Osteoblast (primary cell): ENCODE measurements at regions not wholly inside any gene's neighbourhood (a gene's known extent, or its start where the extent isn't known, plus 50 kb on each side); places are given as distances from the start of the nearest gene placed in this dataset.

ENCODE experiments used
- DNase-seq: peaks from one replicate; pipeline ENCODE4 v3.0.0; 2011; ENCODE audit warnings: low spot score, mixed read lengths; ENCODE audit not compliant: insufficient read length; ENCODE audit errors: missing footprints
- H2AFZ ChIP-seq: 2 replicates; pipeline ENCODE4 v1.6.0; 2011; ENCODE audit warnings: mild to moderate bottlenecking, low read length
- H3K27ac ChIP-seq: 2 replicates; pipeline ENCODE4 v1.5.1; 2011; ENCODE audit warnings: mild to moderate bottlenecking, low read depth, low read length, moderate library complexity
- H3K27me3 ChIP-seq: 2 replicates; pipeline ENCODE4 v1.6.0; 2012; ENCODE audit warnings: mild to moderate bottlenecking, control low read depth, inconsistent platforms, low read length, moderate library complexity; ENCODE audit not compliant: insufficient read depth
- H3K36me3 ChIP-seq: 2 replicates; pipeline ENCODE4 v1.5.1; 2011; ENCODE audit warnings: mild to moderate bottlenecking, low read length, control low read depth, moderate library complexity; ENCODE audit not compliant: insufficient read depth
- H3K4me1 ChIP-seq: 2 replicates; pipeline ENCODE4 v1.5.1; 2011; ENCODE audit warnings: mild to moderate bottlenecking, low read length, control low read depth, moderate library complexity; ENCODE audit not compliant: insufficient read depth
- H3K4me2 ChIP-seq: 2 replicates; pipeline ENCODE4 v1.6.0; 2011; ENCODE audit warnings: mild to moderate bottlenecking, low read length; ENCODE audit not compliant: insufficient read depth
- H3K4me3 ChIP-seq: fragments of 200-600 bp; sonication (generic); 3 replicates; pipeline ENCODE4 v1.5.1; 2012; ENCODE audit warnings: mild to moderate bottlenecking, low read length, inconsistent platforms; ENCODE audit not compliant: insufficient read depth
- H3K79me2 ChIP-seq: 2 replicates; pipeline ENCODE4 v1.6.0; 2012; ENCODE audit warnings: mild to moderate bottlenecking, low read length, control low read depth, inconsistent platforms; ENCODE audit not compliant: insufficient read depth
- H3K9me3 ChIP-seq: 2 replicates; pipeline ENCODE4 v1.5.1; 2011; ENCODE audit warnings: low read depth, low read length, control low read depth
- H4K20me1 ChIP-seq: 2 replicates; pipeline ENCODE4 v1.6.0; 2012; ENCODE audit warnings: mild to moderate bottlenecking, low read length, control low read depth; ENCODE audit not compliant: insufficient read depth
- TF ChIP-seq, protein P1 (sequence below): IDR thresholded peaks from 2 replicates; pipeline ENCODE4 v1.5.1; 2011; ENCODE audit warnings: mild to moderate bottlenecking, low read depth, low read length, moderate library complexity; ENCODE audit errors: extremely low read depth

DNA sequence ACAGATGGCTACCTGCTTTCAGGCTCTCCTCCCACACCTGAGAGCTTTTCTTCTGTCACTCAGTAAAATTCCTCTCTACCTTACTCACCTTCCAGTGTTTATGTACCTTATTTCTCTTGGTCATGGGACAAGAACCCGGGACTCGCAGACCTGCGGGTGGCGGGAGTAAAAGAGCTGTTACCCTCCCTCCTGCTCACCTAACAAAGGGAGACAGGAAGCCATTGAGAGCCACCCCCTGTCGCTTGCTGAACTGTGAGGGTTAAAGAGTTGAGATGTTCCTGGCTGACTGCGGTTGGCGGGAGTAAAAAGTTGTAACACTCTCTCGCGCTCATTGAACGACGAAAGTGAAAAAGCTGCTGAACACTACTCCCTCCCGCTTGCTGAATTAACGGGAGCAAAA is 1935.1 kb upstream of the FLRT2 start:
- H3K27ac ChIP-seq, result no peak overlapping the region
- H3K79me2 ChIP-seq, result no peaks in the 10 kb centered on the region
- no peaks in the 10 kb centered on the region for H3K9me3 ChIP-seq
- H2AFZ ChIP-seq, result no peak overlapping the region
- H3K4me1 ChIP-seq, result no peaks in the 10 kb centered on the region
- no peak overlapping the region for H3K4me3 ChIP-seq
- no peak for DNase-seq
- TF ChIP-seq, protein P1, sequence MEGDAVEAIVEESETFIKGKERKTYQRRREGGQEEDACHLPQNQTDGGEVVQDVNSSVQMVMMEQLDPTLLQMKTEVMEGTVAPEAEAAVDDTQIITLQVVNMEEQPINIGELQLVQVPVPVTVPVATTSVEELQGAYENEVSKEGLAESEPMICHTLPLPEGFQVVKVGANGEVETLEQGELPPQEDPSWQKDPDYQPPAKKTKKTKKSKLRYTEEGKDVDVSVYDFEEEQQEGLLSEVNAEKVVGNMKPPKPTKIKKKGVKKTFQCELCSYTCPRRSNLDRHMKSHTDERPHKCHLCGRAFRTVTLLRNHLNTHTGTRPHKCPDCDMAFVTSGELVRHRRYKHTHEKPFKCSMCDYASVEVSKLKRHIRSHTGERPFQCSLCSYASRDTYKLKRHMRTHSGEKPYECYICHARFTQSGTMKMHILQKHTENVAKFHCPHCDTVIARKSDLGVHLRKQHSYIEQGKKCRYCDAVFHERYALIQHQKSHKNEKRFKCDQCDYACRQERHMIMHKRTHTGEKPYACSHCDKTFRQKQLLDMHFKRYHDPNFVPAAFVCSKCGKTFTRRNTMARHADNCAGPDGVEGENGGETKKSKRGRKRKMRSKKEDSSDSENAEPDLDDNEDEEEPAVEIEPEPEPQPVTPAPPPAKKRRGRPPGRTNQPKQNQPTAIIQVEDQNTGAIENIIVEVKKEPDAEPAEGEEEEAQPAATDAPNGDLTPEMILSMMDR, result no peak
- H3K4me2 ChIP-seq, result no peak overlapping the region
- H4K20me1 ChIP-seq, result no peaks in the 10 kb centered on the region
- no peaks in the 10 kb centered on the region for H3K36me3 ChIP-seq
- H3K27me3 ChIP-seq, result no peaks in the 10 kb centered on the region

DNA sequence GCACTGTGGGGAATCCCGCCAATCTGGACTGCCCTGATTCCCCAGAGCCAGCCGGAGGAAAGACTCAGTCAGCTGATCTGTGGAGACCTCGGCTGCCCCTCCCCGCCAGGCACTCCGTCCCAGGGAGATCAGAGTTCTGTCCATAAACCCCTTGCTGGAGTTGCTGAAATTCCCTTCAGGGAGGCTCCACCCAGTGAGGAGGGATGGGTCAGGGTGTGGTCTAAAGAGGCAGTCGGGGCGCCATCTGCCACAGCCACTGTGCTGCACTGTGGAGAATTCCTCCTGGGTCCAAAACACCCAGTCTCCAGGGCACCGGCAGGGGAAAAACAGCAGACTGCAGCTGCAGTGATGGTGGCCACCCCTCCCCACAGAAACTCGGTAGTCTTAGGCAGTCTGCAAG is 1922.3 kb upstream of the FLRT2 start:
- Histone ChIP-seq H3K4me3 (no peak overlapping the region), H3K36me3 (no peaks in the 10 kb centered on the region), H3K27me3 (no peaks in the 10 kb centered on the region), H3K4me2 (no peak overlapping the region), H3K4me1 (no peaks in the 10 kb centered on the region), H3K79me2 (no peaks in the 10 kb centered on the region), H3K9me3 (no peaks in the 10 kb centered on the region), H4K20me1 (no peaks in the 10 kb centered on the region), H2AFZ (no peak overlapping the region), H3K27ac (no peak overlapping the region)
- TF ChIP-seq, protein P1, result no peak
- DNase-seq, result no peak

DNA sequence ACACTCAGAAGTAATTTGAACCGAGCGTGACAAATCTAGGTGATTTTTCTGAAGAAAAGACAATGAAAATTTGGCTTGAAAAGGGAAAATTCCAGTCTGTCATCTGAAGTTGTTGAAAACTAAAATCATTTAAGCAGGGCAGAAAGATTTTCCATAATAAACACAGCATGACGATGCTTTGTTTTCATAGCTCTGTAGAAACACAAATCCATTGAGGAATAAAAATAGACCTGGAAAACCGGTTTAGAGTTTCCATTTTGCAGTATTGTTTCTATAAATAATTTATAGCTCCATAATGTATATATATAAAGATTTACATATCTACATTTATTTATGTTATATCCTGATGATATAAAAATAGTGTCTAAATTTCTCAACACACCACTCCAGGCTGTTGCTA is 1918.5 kb upstream of the FLRT2 start:
- H4K20me1 ChIP-seq, result no peaks in the 10 kb centered on the region
- TF ChIP-seq, protein P1, result no peak
- no peaks in the 10 kb centered on the region for H3K27me3 ChIP-seq
- DNase-seq, result no peak
- H3K4me3 ChIP-seq, result no peak overlapping the region
- H2AFZ ChIP-seq, result no peak overlapping the region
- H3K9me3 ChIP-seq, result no peaks in the 10 kb centered on the region
- no peak overlapping the region for H3K4me2 ChIP-seq
- no peaks in the 10 kb centered on the region for H3K4me1 ChIP-seq
- no peaks in the 10 kb centered on the region for H3K36me3 ChIP-seq
- no peaks in the 10 kb centered on the region for H3K79me2 ChIP-seq
- no peak overlapping the region for H3K27ac ChIP-seq

DNA sequence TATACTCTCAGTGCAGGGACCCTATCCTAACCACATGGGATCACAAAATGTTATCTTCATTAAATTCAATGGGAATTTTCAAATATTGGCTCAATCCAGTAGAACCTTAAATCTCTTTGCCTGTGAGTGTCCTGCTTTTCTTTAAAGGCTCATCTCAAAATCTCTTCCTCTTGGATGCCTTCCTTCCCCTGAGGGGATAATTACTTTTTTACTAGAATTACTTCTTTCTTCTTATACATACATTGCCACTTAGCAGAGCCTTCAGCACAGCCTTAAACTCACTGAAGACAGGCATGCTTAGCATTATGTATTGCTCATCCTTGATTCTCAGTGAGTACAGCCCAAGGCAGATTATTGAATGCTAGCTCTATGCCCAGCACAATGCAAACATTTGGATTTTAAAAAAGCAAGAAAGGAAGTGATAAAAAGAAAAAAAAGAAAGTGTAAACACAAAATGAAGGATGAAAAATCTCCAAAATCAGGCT is 1918.0 kb upstream of the FLRT2 start:
- Histone ChIP-seq H3K27me3 (no peaks in the 10 kb centered on the region), H3K4me2 (no peak overlapping the region), H2AFZ (no peak overlapping the region), H3K27ac (no peak overlapping the region), H3K4me3 (no peak overlapping the region), H3K4me1 (no peaks in the 10 kb centered on the region), H4K20me1 (no peaks in the 10 kb centered on the region), H3K9me3 (no peaks in the 10 kb centered on the region), H3K36me3 (no peaks in the 10 kb centered on the region), H3K79me2 (no peaks in the 10 kb centered on the region)
- TF ChIP-seq, protein P1, result no peak
- no peak for DNase-seq
